NCI-H2081 treated with DMSO at 0.1 percent for 48 hours (cell line): ENCODE measurements at regions not wholly inside any gene's neighbourhood (a gene's known extent, or its start where the extent isn't known, plus 50 kb on each side); places are given as distances from the start of the nearest gene placed in this dataset.
"Not testable (repeated sequence)": the region's sequence is repeated elsewhere in the genome, so short reads cannot be mapped to it uniquely, and the experiment has no call there.

Source experiments
- DNase-seq: peaks from one replicate; lab custom pipeline; 2025; lab: John Stamatoyannopoulos, UW

DNA sequence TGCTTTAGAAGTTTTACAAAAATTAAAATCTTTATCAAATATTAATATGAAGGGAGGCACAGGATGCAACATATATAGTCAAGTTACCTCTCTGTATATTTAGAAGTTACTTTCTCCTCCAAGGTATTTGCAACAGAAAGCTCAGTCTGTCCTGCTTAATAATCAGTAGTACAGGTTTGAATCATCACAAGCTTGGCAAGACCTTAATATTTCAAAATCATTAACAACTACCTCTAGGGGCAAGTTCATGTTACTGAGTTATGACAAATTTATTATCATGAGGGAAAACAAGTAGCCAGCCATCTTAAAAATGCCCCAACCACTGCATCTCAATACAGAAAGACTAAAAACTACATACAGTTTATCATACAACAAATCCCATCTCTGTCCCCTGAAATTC is 116.0 kb downstream of the PMAIP1 start:
- not testable (repeated sequence) for DNase-seq

DNA sequence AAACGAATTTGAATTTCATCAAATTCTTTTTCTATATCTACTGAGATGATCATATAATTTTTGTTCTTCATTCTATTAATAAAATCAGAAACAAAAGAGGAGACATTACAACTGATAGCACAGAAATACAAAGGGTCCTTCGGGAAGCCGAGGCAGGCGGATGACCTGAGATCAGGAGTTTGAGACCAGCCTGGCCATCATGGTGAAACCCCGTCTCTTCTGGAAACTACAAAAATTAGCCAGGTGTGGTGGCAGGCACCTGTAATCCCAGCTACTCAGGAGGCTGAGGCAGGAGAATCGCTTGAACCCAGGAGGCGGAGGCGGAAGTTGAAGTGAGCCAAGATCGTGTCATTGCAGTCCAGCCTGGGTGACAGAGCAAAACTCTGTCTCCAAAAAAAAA is 113.4 kb downstream of the PMAIP1 start:
- DNase-seq, result not testable (repeated sequence)

DNA sequence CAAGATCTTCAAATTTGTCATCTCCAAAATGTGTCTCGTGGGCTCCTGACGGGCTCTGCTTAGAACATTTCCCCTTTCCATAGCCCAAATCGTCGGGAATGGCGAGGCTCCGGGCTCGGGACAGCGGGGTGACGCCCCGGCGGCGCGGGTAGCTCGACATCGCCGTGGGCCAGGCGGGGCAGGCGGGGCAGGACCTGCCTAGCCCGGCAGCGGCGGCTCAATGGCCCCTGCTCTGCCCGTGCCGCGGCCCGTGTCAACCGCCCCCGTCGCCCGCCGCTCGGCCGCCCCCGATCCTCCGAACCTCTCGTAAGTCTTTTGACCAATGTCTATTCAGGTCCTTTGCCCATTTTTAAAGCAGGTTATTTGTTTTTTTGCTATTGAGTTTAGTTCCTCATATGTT is 111.2 kb downstream of the PMAIP1 start:
- no peak for DNase-seq

DNA sequence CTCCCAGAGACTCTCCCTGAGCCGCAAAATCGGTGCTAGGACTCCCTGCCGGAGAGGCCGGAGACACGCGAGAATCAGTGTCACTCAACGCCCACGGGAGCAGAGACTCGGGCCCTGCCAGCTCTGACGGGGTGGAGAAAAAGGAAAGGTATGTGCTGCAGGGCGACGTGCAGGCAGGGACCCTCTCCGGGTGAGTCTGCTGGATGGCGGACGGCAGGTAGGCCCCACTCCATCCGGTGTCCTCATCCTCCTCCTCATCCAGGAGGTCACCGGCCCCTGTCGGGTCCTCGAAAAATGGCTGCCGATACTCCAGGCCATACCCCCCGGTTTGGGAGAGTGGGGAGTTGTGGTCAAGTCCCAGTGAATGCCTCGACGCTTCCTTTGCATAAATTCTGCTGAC is 110.7 kb downstream of the PMAIP1 start:
- DNase-seq, result no peak

DNA sequence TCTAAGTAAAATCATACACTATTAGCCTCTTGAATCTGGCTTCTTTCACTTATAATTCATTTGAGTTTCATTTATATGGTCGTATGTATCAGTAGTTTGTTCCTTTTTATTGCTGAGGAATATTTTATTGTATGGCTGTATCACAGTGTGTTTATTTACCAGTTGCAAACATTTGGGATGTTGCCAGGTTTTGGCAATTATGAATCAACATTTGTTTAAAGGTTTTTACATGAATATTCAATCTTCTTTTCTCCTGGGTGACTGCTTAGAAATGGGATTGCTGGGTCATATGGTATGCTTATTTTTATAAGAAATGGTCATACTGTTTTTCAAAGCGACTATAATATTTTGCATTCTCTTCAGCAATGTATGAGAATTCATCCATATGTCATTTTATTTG is 107.9 kb downstream of the PMAIP1 start:
- DNase-seq, result no peak

DNA sequence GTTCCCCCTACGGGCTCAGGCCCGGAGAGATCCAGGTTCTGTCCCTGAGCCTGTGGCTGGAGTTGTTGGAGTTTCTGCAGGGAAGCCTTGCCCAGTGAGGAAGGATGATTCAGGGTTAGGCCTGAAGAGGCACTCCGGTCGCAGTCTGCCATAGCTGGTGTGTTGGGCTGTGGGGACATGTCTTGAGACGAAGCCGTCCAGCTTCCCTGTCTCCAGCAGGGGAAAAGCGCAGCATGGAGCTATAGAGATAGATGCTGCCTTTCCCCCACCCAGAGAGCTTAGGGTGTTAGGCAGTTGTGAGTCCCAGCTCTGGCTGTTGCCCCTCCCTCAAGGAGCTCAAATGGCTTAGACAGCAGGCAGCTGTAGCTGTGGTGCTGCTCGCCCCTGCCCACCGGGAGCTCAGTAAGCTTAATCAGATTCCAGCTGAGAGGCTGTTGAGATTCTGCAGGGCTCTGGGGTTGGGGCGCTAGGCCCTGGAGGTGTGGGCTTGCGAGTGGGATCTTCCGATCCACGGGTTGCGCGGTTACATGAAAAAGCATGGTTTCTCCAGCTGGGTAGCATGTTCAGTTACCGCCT is 103.9 kb downstream of the PMAIP1 start:
- no peak for DNase-seq

DNA sequence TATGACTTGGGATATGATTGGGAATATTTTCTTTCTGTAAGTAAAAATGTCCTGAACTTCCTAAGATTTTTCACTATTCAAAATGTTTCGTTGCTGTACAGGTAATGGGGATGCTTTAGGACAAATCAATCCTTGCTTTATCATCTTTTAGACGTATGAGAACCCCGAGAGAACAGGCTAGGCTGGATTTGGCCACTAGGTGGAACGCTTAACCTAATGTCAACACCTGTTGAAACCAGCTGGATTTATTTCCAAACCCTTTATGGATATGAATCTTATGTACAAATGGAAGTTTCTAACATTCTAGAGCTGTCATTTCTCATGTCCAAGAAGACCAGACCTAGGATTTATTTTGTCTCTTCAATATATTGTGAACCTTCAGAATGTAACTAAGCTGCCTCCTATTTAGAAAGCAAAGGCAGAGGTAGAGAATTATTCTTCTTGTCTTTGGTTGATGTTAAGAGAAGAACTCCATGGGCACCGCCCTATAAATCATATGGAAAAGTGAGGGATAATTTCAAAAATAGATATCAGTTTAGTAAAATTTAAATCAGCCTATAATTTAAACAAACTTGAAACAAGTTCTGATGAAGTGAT is 96.7 kb downstream of the PMAIP1 start:
- DNase-seq, result peak; percentile 1

DNA sequence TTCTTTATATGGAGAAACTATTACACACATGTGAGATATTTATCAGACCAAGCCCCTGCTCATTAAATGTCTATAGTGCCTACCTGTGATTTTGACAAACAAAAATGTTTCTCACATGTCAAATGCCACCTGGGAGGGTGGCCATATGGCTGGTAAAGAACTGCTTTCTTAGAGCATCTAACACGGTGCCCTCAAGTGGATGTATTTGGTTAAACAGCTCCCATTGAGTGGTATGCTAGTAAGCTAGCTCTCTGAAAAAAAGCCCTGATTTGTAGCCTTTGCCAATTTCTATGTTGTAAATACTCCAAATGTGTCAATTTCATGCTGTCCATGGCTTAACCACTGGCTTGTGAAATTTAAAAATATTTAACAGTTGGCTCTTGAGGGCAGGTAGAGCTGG is 94.6 kb downstream of the PMAIP1 start:
- DNase-seq, result no peak

DNA sequence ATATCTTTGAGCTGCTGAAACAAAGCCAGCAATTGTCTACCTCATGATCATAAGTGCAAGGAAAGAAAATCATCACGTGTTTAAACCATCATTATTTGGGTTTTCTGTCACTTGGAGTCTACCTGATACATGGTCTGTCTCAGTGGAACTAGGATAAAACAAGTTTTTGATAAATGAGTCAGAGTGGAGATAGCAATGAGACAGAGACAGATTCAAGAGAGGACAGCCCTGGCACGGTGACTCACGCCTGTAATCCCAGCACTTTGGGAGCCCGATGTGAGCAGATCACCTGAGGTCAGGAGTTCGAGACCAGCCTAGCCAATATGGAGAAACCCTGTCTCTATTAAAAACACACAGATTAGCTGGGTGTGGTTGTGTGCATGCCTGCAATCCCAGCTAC is 93.8 kb downstream of the PMAIP1 start:
- DNase-seq, result no peak

DNA sequence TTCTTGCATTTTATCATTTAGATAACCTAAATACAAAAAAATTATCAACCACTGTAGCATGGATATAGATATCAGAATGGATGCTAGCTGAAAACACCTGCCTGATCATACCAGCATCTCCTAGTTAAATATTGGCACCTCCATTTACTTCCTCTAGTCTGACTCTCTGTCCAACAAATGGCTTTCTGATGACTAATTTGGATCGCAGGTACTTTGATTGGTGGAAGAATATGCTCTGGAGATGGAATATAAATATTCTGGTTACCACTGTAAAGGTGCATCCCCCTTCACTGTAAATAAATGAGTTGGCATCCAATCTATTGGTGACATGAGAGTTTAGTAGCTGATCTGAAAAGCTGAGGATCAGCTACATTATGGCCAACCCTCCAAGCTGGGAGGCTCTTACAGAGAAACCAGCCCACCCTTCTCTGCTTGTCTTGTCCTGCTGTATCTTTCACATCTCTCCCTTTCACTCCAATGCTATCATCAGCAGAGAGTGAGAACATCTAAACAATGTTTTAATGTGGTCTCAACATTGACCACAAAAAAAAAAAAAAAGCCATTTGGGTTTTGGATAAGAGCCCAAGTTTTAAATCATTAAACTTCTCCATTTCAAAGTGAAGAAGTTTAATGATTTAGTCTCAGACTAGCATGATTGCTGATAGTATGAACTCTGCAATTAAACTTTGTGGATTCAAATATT is 90.5 kb downstream of the PMAIP1 start:
- DNase-seq, result no peak

DNA sequence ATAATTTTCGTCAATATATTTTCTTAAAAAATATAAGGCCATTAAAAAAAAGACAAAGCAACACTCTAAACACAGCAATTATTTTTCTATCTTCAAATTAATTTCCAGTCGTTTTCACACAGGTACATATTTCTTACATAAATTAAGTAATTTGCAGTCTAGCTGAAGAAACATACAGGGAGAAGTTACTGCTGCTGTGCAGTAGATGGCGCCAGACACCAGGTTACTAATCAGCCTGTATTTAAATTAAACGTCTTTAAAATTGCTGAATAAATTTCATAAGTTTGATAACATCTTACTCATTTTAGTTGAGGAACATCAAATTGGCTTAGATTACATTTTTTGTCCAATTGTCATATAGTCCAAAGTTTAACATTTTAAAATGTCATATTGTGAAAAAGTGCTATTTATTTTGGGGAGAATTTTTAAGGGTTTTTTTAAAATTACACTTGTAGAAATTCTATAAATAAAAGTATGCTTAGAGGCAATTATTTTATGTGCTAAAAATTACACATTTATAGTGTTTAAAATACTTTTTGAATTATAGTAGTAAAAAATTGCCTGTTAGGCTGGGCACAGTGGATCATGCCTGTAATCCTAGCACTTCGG is 88.4 kb downstream of the PMAIP1 start:
- DNase-seq, result no peak

DNA sequence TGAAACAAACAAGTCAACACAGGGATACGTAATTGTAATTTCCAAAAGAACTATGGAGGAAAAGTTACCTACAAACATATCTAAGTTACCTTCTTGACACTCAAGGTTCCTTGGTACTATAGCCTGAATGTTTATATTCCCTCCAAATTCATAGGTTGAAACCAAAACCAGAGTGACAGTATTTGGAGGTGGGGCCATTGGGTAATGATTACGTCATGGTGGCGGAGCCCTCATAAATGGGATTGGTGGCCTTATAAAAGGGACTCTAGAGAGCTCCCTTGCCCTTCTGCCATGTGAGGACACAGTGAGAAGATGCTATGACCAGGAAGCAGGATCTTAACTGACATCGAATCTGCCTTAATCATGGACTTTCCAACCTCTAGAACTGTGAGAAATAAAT is 87.3 kb downstream of the PMAIP1 start:
- DNase-seq, result no peak

DNA sequence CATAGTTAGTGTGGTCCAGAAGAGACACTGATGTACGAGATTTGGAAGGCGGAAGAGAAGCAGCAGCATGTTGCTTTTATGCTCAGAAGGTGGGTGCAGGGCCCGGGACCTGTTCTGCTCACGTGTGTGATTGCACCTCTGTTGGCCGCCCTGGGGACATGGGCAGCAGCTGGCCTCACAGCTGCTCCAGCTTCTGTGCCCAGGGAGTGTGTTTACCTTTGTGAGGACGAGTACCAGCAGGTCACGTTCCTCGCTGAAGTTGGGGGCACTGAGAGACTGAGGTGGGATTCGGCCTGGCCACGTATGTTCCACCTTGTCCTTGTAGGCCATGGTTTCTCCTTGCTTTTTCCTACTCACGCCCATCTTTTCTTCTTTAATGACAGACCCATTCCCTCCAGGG is 86.3 kb downstream of the PMAIP1 start:
- no peak for DNase-seq

DNA sequence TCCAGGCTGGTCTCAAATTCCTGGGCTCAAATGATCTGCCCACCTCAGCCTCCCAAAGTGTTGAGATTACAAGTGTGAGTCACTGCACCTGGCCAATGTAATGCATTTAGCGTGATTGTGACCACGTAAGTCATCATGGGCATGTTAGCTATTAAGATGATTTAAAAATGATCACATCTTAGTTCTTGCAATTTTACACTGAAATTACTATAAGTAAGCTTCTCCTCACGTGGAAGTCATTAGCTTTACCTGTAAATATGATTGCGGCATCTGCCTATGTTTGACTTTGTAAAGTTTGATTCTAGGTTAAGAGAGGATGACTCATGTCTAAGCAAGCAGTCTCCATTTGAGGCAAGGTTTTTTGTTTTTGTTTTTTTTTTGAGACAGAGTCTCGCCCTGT is 85.5 kb downstream of the PMAIP1 start:
- no peak for DNase-seq

DNA sequence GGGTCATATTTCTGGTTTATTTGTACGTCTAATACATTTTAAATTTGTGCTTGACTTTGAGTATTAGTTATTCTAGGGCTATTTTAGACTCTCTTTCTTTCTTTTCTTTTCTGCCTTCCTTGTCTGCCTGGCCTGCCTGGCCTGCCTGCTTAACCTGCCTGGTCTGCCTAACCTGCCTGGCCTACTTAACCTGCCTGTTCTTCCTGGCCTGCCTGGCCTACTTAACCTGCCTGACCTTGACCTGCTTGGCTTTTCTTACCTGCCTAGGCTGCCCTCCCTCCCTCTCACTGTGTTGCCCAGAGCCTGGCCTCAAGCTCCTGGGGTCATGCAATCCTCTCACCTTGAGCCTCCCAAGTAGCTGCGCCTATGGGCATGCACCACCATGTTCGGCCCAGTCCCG is 83.7 kb downstream of the PMAIP1 start:
- DNase-seq, result no peak

DNA sequence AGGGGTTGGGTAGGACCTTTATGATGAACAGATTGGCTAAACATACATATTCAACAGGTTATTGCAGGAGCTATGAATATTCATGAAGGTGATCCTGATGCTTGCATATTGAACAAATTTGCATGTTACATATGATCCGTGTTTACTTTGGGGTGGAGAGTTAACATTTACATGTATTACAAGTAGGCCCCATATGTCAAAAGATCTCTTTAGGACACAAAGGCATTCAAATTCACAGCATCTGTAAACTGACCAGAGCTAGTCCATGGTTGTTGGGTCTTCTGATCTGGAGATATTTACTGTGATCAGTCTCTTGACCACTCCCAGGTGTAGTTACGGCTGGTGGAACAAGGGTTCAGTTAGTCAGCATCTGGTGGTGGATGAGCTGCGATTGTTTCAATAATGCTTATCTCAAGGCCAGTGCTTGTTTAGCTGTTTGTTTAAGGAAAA is 80.4 kb downstream of the PMAIP1 start:
- no peak for DNase-seq

DNA sequence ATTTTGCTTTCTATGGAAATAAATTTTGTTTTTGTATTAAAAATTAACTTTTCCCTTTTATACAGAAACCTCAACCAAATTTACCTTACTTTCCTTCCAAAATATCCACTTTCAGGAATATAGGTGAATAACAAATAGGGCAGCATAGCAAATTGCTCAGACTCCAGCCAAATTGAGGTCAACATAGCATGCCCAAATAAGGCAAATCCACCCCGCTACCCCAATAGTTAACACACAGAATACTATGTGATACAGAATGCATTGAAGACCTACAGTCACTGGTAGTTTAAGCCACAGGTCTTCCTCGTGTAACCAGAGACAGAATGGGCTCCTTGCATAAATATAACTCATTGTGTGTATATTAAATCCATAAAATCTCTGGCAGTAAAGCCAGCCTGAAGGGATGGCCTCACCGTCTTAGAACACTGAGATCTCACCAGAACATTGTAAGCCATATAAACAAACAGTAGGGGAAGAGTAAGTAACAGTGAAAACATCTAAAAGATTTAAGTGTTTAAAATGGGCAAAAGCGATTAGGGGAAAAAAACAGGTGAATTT is 72.2 kb downstream of the PMAIP1 start:
- no peak for DNase-seq

DNA sequence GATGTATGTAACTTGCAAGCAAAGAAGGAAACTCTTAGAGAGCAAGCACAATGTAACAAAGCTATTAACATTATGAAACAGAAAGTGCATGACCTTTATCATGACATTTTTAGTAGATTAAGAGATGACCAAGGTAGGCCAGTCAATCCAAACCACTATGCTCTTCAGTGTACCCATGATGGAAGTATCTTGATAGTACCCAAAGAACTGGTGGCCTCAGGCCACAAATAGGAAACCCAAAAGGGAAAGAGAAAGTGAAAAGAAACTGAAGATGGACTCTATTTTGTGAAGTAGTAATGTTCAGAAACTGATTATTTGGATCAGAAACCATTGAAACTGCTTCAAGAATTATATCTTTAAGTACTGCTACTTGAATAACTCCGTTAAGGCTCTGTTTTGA is 71.3 kb downstream of the PMAIP1 start:
- not testable (repeated sequence) for DNase-seq

DNA sequence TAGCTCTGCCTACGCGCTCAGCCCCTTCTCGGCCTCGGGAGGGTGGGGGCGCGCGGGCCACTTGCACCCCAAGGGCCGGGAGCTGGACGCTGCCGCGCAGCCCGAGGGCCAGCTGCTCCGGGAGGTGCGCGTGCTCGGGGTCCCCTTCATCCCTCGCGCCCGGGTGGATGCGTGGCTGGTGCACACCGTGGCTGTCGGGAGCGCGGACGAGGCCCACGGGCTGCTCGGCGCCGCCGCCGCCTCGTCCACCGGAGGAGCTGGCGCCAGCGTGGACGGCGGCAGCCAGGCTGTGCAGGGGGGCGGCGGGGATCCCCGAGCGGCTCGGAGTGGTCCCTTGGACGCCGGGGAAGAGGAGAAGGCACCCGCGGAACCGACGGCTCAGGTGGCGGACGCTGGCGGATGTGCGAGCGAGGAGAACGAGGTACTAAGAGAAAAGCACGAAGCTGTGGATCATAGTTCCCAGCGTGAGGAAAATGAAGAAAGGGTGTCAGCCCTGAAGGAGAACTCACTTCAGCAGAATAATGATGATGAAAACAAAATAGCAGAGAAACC is 69.8 kb downstream of the PMAIP1 start:
- not testable (repeated sequence) for DNase-seq

DNA sequence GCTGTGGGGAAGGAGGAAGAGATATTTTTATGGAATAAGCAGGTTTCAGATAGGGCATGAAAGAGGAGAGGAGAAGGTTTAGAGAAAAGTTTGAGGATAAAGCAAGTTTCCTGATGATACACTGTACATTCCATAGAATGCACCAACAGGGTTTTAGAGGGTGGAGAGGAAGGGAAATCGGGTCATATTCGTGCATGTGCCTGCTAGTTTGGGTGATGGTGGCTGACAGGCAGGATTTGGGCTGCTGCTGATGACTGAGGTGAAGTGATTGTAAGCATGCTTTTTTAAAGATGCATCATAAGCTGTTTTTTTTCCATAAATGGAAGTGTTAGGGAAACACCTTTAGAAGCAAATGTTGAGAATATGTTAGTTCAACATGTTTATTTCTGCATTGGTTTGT is 68.8 kb downstream of the PMAIP1 start:
- DNase-seq, result no peak

DNA sequence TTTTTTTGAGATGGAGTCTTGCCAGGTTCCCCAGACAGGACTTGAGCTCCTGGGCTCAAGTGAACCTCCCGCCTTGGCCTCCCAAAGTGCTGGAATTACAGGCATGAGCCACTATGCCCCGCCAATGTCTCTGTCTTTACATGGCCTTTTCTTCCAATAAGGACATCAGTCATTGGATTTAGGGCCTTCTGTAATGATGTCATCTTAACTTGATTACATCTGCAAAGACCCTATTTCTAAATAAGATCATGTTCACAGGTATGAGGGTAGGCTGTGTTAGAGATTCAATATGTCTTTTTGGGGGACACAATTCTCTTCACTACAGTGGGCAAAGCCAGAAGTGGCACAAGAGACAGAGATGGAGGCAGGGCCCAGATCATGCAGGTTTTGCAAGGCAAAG is 68.1 kb downstream of the PMAIP1 start:
- no peak for DNase-seq

DNA sequence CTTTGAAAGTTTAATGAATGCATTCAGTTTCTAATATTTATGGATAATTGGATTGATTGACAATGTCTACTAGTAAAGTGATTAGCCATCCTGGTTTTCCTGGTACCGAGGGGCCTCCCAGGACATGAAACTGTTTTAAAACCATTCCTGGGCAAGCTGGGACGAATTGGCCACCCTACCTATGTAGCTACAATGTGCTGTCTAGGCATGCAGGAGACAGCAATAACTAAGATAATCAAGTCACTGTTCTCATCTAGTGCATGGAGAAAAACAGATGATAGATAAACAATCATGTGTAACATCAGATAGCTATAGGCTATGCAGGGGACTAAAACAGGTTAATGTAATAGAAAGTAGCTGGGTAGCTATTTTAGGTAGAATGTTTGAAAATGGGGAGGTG is 67.1 kb downstream of the PMAIP1 start:
- no peak for DNase-seq

DNA sequence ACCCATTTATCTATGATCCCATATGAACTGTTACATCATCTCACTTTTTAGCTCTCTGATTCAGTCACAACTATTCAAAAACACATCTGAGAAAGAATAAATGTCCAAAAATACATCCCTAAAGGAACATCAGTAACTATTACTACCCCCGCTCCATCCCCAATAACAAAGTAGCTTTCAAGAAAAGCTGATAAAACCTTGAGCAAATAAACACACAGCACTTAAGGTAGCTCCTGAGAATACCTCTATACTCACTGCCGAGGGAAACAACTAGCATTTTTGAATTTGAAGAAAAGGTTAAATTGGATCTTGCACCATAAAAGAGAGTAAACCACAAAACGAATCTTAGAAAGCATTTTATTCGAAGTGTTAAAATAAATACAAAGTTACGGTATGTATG is 63.4 kb downstream of the PMAIP1 start:
- no peak for DNase-seq
